ENCODE measurements at regions not wholly inside any gene's neighbourhood (a gene's known extent, or its start where the extent isn't known, plus 50 kb on each side); places are given as distances from the start of the nearest gene placed in this dataset.

DNA sequence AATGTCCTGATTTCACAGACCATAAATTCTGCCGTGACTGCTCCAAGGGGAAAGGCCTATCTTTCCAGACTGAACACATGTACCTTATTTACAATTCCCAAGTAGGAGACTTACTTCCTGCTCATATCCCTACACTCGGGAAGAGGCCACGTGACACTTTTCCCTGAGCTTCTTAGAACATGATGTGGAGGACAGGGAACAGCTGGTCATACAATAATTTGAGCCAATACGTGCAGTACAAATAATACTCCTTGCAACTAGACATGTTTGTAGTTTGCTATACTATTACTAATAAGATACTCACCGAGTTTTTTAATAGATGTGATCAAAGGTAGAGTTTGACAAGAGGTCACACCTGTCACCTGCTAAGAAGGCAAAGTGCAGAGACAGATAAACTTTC is 256.4 kb downstream of the SP3 start:
- Histone ChIP-seq H3K9me3 (ENCODE audit: low read depth, low read length, poor library complexity, severe bottlenecking) (no peaks in the 10 kb centered on the region), H3K27ac (ENCODE audit: low read depth, low read length, poor library complexity, severe bottlenecking) (no peak overlapping the region), H3K4me1 (ENCODE audit: insufficient read depth, low read length, poor library complexity, severe bottlenecking) (no peaks in the 10 kb centered on the region), H3K36me3 (ENCODE audit: insufficient read depth, low read length, poor library complexity, severe bottlenecking) (no peaks in the 10 kb centered on the region), H3K4me3 (ENCODE audit: low read depth, low read length, poor library complexity, severe bottlenecking) (no peak overlapping the region), H3K27me3 (replicated peaks; ENCODE audit: insufficient read depth, low read depth, low read length, poor library complexity) (peaks cover 14% of the 10 kb centered on the region)
- intact Hi-C loops (cut with micrococcal nuclease; ENCODE audit: unreplicated experiment) = no loop called here
- no TSS peak for BruUV-seq (replicated peaks)
- DNase-seq (ENCODE audit: low spot score) = no peak
- ChIA-PET POLR2A (ENCODE audit: low non-redundant PET) (no interaction called here), CTCF (no interaction called here)
- TF ChIP-seq, protein P1, sequence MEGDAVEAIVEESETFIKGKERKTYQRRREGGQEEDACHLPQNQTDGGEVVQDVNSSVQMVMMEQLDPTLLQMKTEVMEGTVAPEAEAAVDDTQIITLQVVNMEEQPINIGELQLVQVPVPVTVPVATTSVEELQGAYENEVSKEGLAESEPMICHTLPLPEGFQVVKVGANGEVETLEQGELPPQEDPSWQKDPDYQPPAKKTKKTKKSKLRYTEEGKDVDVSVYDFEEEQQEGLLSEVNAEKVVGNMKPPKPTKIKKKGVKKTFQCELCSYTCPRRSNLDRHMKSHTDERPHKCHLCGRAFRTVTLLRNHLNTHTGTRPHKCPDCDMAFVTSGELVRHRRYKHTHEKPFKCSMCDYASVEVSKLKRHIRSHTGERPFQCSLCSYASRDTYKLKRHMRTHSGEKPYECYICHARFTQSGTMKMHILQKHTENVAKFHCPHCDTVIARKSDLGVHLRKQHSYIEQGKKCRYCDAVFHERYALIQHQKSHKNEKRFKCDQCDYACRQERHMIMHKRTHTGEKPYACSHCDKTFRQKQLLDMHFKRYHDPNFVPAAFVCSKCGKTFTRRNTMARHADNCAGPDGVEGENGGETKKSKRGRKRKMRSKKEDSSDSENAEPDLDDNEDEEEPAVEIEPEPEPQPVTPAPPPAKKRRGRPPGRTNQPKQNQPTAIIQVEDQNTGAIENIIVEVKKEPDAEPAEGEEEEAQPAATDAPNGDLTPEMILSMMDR (conservative IDR thresholded peaks at IDR 0.05; ENCODE audit: low read depth, low read length) = no peak
- TF ChIP-seq EZH2 (IDR thresholded peaks at IDR 0.05; ENCODE audit: borderline replicate concordance, low read depth, low read length, poor library complexity, severe bottlenecking) = no peak

DNA sequence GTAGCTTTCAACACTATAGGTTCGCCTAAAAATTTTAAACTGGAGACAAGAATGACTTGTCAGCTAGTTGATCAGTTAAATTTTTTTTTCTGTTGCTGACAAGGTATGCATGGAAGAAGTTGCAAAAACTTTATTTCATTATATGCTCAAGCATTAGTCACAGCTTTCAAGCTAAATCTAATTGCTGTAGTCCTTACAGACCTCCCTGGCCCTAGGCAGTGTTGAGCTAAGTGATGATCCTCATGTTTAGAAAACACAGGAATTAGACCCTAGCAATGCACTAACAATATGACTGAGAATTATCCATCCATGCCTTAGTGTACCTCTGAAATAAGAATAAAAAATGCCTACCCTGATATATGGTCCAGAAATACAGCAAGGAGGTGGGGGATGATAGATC is 253.4 kb downstream of the SP3 start:
- no peaks in the 10 kb centered on the region for H3K9me3 ChIP-seq (ENCODE audit: low read depth, low read length, poor library complexity, severe bottlenecking)
- no peaks in the 10 kb centered on the region for H3K36me3 ChIP-seq (ENCODE audit: insufficient read depth, low read length, poor library complexity, severe bottlenecking)
- no peak overlapping the region for H3K4me3 ChIP-seq (ENCODE audit: low read depth, low read length, poor library complexity, severe bottlenecking)
- peaks cover 4% of the 10 kb centered on the region for H3K27me3 ChIP-seq (replicated peaks; ENCODE audit: insufficient read depth, low read depth, low read length, poor library complexity)
- POLR2A ChIA-PET (ENCODE audit: low non-redundant PET) = no interaction called here
- TF ChIP-seq EZH2 (IDR thresholded peaks at IDR 0.05; ENCODE audit: borderline replicate concordance, low read depth, low read length, poor library complexity, severe bottlenecking) = no peak
- TF ChIP-seq, protein P1 (conservative IDR thresholded peaks at IDR 0.05; ENCODE audit: low read depth, low read length) = no peak
- BruUV-seq (replicated peaks) = no TSS peak
- CTCF ChIA-PET = no interaction called here
- intact Hi-C loops (cut with micrococcal nuclease; ENCODE audit: unreplicated experiment) = no loop called here
- no peaks in the 10 kb centered on the region for H3K4me1 ChIP-seq (ENCODE audit: insufficient read depth, low read length, poor library complexity, severe bottlenecking)
- no peak for DNase-seq (ENCODE audit: low spot score)
- H3K27ac ChIP-seq (ENCODE audit: low read depth, low read length, poor library complexity, severe bottlenecking) = no peak overlapping the region

DNA sequence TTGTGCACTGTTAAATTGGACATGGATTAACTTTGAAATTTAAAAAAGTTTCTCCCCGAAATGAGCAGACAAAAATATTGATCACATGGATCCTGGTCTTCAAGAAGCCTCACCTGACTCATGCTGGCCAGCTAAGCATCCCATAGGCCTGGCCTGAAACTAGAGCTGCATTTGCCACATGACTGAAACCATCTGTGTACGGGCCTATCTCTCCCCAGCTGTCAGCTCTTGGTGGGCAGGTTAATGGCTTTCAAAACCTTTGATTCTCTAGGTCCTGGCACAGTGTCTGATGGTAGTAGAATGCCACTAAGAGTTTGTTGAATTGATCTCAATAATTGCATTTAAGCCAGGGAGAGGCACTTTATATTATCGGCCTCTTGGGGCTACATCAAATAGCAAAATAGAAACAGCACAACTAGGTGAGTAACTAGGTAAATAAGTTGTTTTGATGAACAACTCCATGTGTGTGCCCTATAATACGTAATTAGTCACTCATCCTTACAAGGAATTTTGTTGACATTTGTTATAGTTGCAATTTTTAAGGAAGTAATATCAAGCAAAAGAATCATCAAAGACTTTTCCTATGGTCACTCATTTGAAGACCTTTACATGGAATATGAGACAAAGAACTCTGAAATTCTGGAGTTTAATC is 251.1 kb downstream of the SP3 start:
- no peak for DNase-seq (ENCODE audit: low spot score)
- Histone ChIP-seq H3K27ac (ENCODE audit: low read depth, low read length, poor library complexity, severe bottlenecking) (no peak overlapping the region), H3K27me3 (replicated peaks; ENCODE audit: insufficient read depth, low read depth, low read length, poor library complexity) (peaks cover 4% of the 10 kb centered on the region), H3K9me3 (ENCODE audit: low read depth, low read length, poor library complexity, severe bottlenecking) (no peaks in the 10 kb centered on the region), H3K4me3 (ENCODE audit: low read depth, low read length, poor library complexity, severe bottlenecking) (no peak overlapping the region), H3K36me3 (ENCODE audit: insufficient read depth, low read length, poor library complexity, severe bottlenecking) (no peaks in the 10 kb centered on the region), H3K4me1 (ENCODE audit: insufficient read depth, low read length, poor library complexity, severe bottlenecking) (no peaks in the 10 kb centered on the region)
- POLR2A ChIA-PET (ENCODE audit: low non-redundant PET) = no interaction called here
- intact Hi-C loops (cut with micrococcal nuclease; ENCODE audit: unreplicated experiment) = no loop called here
- TF ChIP-seq, protein P1 (conservative IDR thresholded peaks at IDR 0.05; ENCODE audit: low read depth, low read length) = no peak
- no peak for TF ChIP-seq EZH2 (IDR thresholded peaks at IDR 0.05; ENCODE audit: borderline replicate concordance, low read depth, low read length, poor library complexity, severe bottlenecking)
- BruUV-seq (replicated peaks) = no TSS peak
- CTCF ChIA-PET = no interaction called here

Measured in A673 (cell line).